Tibial nerve (tissue), 4 donors: ENCODE measurements at regions not wholly inside any gene's neighbourhood (a gene's known extent, or its start where the extent isn't known, plus 50 kb on each side); places are given as distances from the start of the nearest gene placed in this dataset.

ENCODE experiments used
- EP300 ChIP-seq, 2 donors: sonication (generic); formaldehyde crosslinking; IDR thresholded peaks; one replicate each; pipeline ENCODE4 v1.6.1; 2017; ENCODE audit warnings: antibody characterized with exemption in 2 of 2, mild to moderate bottlenecking in 1 of 2
- TF ChIP-seq, protein P1 (sequence below), 5 experiments: fragments of 200-600 bp in 3 of 5; fragments of 450-650 bp in 2 of 5; sonication (generic) in 3 of 5; IDR thresholded peaks; one replicate each; pipeline ENCODE4 v1.5.1; 2016 to 2019; ENCODE audit warnings: antibody characterized with exemption in 5 of 5, mild to moderate bottlenecking in 3 of 5, moderate library complexity in 2 of 5

DNA sequence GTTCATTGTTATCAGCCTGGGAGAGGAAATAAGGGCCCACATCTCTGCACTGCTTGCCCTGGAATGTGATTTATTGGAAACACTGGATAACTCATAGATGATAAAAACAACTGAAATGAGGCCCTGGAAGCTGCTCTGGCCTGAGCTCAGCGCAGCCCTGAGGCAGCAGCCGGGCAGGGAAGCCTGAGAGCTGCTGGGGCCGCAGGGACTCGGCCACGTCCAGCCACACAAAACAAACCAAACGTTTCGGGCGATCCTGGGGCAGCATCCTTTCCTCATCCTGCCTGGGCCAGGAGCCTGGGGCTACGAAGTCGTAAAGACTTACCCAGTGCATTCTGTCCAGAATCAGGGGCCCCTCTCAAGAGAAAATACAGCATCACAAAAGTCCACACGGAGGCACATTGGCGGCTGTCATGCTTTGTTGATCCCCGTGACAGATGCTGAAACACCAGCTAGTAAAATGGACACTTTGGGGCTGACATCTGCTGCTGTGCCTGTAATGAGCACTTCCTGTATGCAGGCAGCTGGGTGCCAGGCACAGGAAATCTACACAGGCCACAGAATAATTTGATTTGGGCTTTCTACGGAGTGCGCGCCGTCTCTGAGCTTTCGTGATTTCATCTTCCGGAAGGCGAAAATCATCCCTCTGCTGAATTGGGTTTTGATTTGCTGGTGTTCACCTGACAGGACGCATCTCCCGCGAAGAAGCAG, 250.6 kb downstream of the EIPR1 start:
- TF ChIP-seq, protein P1, sequence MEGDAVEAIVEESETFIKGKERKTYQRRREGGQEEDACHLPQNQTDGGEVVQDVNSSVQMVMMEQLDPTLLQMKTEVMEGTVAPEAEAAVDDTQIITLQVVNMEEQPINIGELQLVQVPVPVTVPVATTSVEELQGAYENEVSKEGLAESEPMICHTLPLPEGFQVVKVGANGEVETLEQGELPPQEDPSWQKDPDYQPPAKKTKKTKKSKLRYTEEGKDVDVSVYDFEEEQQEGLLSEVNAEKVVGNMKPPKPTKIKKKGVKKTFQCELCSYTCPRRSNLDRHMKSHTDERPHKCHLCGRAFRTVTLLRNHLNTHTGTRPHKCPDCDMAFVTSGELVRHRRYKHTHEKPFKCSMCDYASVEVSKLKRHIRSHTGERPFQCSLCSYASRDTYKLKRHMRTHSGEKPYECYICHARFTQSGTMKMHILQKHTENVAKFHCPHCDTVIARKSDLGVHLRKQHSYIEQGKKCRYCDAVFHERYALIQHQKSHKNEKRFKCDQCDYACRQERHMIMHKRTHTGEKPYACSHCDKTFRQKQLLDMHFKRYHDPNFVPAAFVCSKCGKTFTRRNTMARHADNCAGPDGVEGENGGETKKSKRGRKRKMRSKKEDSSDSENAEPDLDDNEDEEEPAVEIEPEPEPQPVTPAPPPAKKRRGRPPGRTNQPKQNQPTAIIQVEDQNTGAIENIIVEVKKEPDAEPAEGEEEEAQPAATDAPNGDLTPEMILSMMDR (IDR thresholded peaks at IDR 0.05): no peak
- TF ChIP-seq EP300 (IDR thresholded peaks at IDR 0.05): no peak
